ENCODE measurements at regions not wholly inside any gene's neighbourhood (a gene's known extent, or its start where the extent isn't known, plus 50 kb on each side); places are given as distances from the start of the nearest gene placed in this dataset.
A peak's percentile ranks its signal among the peaks of the same experiment; 100 is the strongest.

DNA sequence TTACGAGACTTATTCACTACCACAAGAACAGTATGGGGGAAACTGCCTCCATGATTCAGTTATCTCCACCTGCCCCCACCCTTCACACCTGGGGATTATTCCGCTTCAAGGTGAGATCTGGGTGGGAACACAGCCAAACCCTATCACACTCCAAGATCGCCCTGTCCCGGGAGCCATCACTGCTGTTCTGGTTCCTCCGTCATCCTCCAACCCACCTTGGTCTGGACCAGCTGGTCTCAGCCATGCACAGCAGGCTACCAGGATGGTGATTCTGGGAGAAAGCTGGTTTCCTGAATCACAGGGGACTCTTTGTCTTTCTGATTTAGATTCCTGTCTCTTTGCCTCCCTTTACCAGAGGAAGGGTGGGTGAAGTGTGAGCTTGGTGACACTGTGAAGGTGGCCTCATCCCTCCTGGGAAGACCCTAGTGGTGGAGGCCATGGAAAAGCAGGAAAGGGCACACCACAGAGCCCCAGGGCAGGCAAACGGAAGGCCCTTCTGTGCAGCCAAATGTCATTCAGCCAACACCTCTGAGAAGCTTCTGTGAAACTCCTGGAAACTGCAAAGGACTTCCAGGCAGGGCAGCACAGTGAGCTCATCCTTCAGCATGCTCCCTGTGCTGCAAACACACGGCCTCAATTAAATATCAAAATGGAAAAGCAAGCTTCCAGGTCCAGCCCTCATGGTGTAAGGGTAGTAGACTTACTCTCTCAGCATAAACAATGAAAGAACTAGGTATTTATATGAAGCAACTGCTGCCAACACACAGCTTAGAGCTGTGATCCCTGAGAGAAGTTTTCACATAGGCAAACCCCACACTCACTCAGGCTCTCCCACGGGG lies 169.8 kb downstream of the ANKRD60 start:
- DNase-seq = no peak

DNA sequence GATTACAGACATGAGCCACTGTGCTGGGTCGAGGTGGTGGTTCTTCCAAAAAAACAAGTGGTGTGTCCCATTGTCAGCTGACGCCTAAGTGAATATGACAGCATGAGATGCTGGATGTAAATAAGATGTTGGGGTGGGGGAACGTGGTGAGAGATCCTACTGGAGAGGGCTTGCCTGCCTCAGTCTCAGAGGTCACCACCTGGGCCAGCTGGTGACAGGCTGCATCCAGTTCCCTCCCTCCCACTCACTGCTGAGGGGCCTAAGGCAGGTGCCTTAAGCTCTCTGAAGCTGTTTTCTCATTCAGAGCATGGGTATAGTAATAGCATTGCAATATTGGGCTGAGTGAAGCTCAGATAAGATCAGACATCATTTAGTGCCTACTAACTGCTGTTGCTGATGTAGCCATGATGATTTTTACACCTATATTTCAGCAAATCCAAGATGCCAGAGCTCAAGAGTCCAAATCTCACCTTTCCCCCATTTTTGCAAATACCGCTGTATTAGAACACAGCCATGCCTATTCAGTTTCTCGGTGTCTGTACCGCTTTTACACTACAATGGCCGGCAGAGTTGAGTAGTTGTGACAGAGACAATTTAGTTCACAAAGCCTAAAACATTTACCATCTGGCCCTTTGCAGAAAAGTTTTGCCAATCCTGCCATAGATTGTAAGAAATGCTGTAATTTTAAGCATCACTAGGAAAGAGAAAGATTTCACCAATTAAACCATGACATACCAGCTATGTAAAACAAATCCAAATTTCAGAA lies 171.3 kb downstream of the ANKRD60 start:
- DNase-seq = no peak

DNA sequence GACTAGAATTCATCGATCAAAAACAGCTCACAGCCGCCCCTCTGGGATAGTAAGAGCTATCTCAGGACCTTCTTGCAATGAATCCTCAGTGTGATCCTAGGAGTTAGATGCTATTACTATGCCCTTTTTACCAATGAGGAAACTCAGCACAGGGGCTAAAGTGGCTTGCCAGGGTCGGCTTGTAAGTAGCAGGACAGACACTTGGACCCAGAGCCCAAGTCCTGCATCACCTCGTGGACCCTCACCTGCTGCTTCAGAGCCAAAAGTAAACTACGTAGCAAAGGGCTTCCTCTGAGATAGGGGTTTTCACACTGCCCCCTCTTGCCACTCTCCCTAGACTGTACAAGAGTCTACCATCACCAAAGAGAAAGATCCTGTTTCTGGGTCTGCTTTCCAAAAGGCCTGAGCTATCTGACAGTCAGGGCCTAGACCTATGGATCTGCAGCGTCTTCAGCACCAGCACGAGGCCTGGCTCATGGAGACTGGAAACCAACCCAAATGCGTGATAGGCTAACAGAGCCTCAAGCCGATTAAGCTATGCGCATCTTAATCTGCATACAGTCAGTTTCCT lies 172.3 kb downstream of the ANKRD60 start:
- DNase-seq = no peak

DNA sequence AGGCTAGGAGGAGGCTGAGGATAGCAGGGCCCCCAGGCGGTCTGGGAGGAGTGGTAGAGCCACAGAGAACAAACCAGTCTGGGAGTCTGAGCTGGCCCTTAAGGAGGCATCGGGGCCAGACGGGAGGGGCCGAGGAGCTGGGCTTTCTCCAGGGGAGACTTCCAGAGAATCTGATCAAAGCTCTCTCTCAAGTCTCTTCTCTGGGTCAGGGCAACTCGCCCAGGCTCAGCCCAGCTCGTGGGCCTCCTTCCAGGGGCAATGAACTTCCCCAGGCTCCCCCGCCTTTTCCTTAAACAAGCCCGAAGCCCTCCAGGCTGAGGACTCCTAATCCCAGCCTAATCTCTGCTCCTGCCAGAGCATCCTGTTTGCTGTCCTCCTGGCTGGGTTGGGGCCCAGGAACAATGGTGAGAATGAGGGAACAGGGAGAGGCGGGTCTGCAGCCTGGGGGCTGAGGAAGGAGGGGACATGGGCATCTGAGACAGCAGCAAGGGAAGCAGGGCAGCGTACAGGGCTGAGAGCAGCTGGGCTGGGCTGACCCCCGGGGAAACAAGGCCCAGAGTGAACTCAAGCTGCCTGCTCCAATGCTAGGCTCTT lies 173.6 kb downstream of the ANKRD60 start:
- no peak for DNase-seq

DNA sequence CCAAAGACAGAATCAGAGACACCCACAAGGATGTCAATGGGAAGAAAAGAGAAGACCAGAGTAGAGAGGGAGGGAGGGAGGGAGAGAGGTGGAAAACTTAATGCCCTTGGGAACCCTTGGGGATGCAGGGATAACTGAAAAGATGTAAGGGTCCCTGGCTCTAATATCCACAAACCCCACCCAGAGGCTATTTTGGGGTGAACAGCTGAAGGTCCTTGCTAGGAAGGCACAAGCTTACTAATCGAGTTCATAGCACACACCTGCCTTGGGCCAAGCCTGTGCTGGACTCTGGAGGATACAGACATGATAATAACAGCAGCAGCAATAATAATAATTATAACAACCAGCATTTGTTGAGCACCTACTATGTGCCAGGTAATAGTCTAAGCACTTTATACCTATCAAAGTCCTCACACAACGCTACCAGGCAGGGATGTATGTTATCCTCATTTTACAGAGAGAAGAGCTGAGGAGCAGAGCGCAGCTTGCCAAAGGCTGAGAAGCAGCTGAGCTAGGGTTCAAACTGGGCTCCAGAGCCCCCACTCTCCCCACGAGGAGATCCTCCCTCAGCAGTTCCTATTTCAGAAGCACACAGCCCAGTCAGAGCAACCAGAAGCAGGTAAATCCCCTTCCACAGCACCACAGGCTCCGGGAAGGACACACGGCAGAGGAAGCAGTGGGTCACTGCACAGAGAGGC lies 174.2 kb downstream of the ANKRD60 start:
- no peak for DNase-seq

DNA sequence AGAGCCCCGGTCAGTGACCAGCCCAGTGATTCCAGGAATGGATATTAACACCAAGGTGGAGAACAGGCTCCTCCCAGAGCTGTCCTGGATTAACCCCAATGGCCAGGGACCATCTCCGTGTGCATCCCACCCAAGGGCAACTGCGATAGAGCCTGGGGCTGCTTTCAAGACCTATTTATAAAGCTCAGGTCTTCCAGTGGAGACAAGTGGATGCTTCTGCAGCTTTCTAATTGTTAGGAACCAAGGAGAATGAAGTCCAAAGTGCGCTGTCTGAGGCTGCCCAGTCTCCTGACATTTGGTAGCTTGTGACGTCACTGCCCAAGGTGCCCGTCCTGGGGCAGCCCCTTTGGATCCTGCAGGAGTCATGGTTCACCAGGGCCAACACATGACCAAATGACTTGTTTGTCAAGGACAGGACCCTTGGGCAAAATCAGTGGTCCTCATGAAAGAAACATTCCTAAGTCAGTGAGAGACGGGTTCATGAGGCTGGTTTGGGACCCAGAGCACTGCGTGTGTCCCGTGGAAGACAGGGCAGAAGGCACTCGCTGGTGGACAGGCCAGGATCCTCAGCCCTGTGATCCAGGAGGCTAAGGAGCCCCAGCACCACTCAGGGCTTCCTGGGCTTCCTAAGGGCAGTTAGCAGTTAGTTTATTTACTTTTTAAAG lies 174.9 kb downstream of the ANKRD60 start:
- no peak for DNase-seq

DNA sequence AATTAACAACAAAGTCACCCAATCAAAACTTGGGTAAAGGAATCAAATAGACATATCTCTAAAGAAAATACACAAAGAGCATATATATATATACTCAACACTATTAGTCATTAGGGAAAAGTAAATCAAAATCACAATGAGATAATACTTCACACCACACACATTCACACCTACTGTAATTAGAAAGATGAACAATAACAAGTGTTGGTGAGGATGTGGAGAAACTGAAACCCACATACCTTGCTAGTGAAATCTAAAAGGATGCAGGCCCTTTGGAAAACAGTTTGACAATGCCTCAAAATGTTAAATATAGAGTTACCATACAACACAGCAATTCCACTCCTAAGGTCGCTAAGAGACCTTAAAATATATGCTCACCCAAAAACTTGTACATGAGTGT lies 177.1 kb downstream of the ANKRD60 start:
- DNase-seq = no peak

DNA sequence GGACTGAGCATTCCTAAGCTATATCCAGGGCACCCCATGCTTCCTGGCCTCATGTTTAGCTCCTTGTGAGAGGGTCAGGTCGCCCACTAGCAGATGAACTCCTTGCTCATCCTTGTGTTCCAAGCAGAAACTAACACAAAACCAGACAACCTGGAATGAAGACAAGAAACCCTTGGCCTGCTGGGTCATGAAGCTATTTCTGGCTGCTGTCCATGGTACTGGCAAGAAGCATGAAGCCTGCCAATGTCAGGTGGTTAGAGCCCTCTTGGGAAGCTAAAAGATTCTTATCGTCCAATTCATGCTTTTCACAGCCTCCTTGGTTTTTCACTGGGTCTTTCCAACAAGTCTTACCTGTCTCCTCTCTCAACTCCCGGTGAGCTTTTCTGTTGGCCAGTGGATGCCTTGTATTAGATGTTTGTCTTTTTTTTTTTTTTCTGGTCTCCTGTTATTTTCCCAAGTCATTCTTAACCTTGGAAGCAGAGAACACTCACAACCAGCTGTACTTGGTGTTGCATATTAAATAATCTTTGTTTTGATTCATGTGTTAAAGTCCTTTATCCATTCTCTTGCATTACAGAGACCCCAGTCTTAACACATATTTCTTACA lies 180.3 kb downstream of the ANKRD60 start:
- DNase-seq = no peak

DNA sequence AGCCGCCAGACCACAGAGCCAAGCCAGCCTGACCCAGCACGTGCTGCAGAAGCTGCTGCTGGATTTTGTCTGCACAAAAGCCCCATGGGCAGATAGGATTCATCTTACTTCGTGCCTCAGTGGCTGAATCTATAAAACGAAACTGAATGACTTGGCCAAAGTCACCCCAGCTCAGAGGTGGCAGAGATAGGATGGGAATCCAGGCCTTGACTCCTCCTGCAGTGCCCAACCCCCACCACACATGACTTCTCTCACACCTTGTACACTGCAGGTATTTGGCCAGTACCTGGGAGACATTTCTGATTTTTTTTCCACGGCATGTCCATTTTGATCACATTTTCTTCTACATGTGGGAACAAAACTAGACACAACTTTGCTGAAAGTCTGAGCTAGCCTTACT lies 182.1 kb downstream of the ANKRD60 start:
- no peak for DNase-seq

DNA sequence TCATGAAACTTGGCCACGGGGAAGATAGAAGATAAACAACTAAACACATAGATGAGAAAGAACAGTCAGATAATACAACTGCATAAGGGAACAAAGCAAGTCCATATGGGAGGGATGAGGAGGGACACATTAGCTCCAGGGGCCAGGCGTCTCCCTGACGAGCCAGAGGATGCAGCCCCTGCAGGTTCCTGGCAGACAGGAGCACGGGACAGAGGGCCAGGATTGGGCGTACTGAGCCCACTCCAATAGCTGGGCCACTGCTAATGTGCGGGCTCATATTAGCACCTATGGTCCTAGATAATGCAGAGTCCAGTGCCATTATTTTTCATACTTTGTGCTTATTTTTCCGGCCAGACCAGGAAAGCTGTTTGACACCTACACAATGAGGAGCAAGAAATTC lies 182.9 kb downstream of the ANKRD60 start:
- no peak for DNase-seq

DNA sequence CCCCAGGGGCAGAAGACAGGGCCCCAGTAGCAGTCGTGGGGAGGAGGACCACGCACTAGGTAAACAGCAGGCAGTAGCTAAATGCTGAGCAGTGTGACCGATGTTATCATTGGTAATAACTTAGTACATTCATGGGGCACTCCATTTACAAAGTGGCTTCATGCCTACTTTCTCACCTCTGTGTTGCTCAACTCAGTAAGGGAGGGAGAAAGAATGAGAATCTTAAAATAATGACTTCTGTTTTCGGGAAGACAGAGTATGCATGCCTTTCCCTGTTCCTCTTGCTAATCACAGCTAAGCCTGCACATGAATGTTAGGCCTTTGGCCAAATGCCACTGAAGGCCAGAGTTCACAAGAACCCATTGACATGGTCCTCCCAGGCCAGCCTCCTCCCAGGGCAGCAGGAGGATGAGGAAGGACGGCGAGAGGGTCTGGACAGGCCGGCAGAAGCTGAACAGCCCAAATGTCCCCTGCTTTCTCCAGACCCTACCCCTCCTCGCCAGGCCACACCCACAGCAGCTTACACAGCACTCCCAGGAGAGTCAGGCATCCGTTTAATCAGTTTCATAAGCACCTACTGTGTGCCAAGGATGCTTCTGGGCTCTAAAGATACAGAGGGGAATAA lies 183.4 kb downstream of the ANKRD60 start:
- DNase-seq = no peak

DNA sequence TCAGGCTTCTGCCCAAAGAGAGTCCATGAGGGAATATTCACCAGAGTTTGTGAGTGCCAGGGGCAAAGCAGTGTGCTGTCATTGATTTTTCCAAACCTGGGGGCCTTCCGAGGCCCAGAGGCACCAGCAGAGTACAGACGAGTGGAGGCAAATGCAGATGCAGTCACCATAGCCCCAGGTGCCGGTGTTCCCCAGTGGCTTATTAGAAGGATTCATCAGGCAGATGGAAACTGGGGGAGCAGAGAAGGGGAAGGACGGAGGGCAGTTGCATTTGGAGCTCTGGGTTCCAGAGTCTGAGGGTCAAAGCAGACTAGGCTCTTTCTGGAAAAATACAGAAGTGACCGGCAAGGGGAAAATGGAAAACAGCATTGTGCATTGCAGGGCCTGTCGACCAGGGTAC lies 184.2 kb downstream of the ANKRD60 start:
- DNase-seq = no peak

DNA sequence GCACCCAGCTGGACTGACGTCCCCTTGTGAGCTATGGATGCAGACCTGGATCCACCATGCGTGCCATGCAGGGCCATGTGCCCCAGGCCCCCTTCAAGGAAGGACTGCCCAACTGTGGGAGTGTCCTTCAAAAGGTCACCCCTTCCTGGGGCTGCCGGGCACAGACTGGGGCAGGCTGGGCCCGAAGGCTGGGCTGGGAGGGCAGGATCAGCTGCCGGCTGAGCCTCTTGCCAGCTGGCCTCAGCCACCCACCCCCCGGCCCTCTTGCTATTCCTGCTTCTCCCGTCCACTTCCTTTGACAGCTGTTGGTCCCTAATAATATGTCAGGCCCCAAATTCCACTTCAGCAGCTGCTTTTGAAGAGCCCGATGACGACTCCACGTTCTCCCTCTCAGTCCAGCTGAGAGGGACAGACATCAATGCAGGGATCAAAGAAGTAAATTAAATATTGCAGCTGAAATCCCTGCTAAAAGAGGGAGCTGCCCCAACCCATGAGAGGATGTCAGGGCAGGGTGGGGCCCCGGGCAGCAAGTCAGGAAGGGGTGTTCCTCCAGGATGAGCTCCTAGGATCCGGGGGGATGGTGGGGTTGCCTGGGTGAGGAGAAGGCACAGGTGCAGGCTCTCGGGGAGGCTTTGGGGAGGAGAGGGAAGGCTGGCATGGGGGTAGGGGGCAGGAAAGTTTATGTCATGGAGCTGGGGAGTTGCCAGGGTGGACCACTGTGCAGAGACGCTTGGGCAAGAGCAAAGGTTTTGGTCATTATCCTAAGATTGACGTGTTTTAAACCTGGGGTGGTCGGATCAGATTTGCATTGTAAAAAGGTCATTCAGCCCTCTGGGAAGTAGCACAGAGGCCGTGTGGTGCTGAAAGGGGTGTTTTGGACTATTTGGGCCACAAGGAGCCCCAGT lies 185.0 kb downstream of the ANKRD60 start:
- DNase-seq = peak in 1 of 3 experiments; percentile 30

DNA sequence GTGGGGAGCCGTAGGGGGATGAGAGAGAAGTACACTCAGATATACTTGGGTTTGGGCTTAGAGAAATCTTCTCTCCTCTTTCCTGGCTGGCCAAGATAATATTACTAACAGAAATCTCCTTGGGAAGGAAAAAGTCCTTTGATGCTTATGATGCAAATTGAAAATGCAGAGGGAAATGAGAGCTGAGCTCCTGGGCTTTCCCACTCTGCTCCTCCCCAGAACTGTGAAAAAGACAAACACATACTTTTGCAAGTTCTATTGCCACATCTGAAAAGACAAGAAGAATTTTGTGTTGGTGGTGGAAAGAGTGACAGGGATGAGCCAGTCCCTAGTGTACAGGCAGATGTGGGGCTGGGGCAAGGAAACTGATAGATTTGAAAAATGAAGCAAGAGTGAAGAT lies 185.9 kb downstream of the ANKRD60 start:
- DNase-seq = no peak

DNA sequence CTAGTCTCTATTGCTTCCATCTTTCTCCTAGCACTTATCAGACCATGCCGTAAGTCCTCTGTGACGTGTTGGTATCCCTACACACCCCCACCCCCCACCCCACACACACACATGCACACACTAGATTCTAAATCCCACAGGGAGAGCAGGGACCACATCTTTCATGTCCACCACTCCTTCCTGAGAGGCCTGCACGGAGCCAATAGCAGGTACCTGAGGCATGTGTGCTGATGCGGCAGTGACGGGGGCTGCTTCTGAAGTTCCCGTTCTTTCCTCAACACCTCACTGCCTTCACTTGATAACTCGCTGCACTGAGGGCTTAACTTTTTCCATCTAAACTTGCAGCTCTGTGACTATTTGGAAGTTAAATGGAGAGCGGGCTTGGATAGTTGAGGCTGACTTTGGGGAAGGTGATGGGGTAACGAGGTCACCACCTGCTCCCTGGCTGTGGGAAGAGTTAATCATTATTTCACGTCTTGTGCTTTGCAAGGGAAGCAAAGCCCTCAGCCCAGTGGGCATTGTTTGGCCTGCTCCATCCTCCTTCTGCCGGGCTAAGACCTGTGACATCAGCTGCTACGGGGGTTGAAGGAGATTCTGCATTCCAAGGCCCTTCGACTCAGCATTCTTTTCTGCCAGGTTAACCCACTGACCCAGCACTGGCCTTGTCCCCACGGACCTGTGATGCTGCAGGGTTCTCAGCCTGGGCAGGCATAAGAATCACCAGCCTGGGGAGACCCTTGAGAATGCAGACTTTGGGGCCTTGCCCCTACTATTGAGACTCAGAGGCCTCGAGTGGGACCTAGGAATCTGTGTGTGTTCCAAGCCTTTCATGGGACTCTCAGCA lies 187.8 kb downstream of the ANKRD60 start:
- DNase-seq = no peak

DNA sequence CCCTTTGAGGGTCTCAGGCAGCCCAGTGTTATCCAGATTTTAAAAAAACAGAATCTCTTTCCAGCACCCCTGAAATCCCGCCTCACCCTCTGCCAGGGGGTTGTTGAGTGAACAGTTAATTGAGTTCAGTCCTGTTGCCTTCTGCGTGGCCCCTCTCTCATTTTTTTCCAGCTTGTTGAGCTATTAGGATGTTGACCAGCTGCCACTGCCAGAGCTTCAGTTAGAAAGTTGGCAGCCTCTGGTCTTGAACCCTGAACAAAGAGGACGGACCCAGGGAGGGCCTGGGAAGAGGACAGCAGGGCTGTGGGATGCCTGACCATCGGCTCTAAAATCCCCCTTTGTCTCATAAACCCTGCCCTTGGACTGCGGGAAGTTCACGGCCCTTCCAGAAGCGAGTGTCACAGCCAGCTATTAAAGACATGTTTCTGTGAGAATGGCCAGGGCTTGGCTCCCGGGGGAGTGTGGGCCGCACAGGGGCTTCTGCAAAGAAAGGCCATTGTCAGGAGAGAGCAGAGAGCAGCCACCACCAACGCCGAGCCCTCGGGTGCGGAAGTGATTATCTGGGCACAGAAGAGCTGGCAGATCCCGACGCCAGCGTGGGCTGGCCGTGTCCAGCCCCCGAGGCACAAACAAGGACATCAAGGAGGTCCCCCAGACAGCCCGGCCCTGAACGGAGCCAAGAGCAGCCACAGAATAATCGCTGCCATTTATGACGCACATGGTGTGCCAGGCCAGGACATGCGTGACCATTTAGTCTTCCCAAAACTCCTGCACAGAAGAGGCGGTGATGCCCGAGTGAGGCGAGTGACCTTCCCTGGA lies 189.0 kb downstream of the ANKRD60 start:
- DNase-seq = no peak

DNA sequence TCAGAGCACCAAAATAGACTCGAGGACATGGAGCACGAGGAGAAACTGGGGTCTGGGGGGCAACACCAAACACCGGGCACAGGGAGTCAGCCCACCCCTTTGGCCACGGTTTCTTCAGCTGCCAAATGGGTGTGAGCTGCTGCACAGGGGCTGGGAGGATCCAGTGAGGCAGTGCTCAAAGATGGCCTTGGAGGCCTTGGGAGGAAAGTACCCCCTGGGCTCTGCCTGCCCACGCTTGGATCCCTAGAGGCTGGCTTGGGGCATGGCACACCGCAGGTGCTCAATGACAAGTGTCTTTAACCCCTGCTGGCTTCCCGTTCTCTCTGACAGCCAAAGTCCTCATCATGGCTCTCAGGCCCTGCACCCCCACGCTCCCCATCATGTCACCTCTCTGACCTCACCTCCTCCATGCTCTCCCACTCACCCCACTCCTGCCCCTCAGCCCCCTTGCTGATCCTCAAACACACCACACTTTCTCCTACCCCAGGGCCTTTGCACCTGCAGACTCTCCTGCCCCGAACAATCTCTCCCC lies 190.3 kb downstream of the ANKRD60 start:
- no peak for DNase-seq

DNA sequence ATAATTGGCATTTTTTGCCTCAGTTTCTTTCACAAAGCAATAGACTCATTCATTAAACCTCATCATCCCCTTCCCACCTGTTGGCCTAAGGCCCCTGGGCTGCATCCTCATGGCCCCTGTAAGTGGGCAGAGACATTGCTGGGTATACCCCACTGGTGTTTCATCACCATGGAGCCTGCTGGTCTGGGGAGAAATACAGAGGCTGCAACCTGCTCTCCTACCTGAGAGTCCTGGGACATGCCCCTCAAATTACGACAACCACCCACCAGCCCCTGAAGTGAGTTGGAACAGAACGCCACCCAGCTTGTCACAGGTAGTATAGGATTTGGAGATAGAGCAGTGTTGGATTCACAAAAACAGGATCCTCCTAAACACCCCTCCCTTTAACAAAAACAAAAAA lies 190.8 kb downstream of the ANKRD60 start:
- no peak for DNase-seq

Data from NCI-H1417 (cell line).